H9 (cell line): ENCODE measurements at regions not wholly inside any gene's neighbourhood (a gene's known extent, or its start where the extent isn't known, plus 50 kb on each side); places are given as distances from the start of the nearest gene placed in this dataset.

Experiments used
- DNase-seq: peaks from one replicate; pipeline ENCODE4 v3.0.0-alpha.2; 2017
- H2AFZ ChIP-seq: one replicate; pipeline ENCODE4 v1.6.1; 2013; ENCODE audit warnings: mild to moderate bottlenecking, low read length, control low read depth, moderate library complexity
- H2AK5ac ChIP-seq: 2 replicates; pipeline ENCODE4 v1.6.1; 2013; ENCODE audit warnings: low read length, control low read depth, mixed read lengths; ENCODE audit not compliant: insufficient read length
- H2BK120ac ChIP-seq: one replicate; pipeline ENCODE4 v1.6.1; 2013; ENCODE audit warnings: low read depth, mild to moderate bottlenecking, low read length, control low read depth, inconsistent platforms; ENCODE audit not compliant: poor library complexity, severe bottlenecking
- H2BK12ac ChIP-seq: 2 replicates; pipeline ENCODE4 v1.6.1; 2013; ENCODE audit warnings: low read length, control low read depth, mixed read lengths, low read depth; ENCODE audit not compliant: insufficient read length
- H2BK15ac ChIP-seq: 2 replicates; pipeline ENCODE4 v1.6.1; 2013; ENCODE audit warnings: low read depth, low read length, control low read depth
- H2BK20ac ChIP-seq: one replicate; pipeline ENCODE4 v1.6.1; 2013; ENCODE audit warnings: low read depth, mild to moderate bottlenecking, low read length, control low read depth, inconsistent platforms; ENCODE audit not compliant: poor library complexity, severe bottlenecking
- H2BK5ac ChIP-seq: 2 replicates; pipeline ENCODE4 v1.6.1; 2013; ENCODE audit warnings: low read length, control low read depth, mixed read lengths; ENCODE audit not compliant: insufficient read length
- H3K14ac ChIP-seq: 2 replicates; pipeline ENCODE4 v1.6.1; 2013; ENCODE audit warnings: low read length, control low read depth; ENCODE audit not compliant: insufficient read depth
- H3K18ac ChIP-seq: 2 replicates; pipeline ENCODE4 v1.6.1; 2013; ENCODE audit warnings: low read depth, mild to moderate bottlenecking, mixed read lengths, low read length, control low read depth; ENCODE audit not compliant: insufficient read length
- H3K23ac ChIP-seq: 2 replicates; pipeline ENCODE4 v1.6.1; 2013; ENCODE audit warnings: low read length, control low read depth, mixed read lengths, low read depth; ENCODE audit not compliant: insufficient read length
- H3K23me2 ChIP-seq: 2 replicates; pipeline ENCODE4 v1.6.1; 2013; ENCODE audit warnings: low read depth, mild to moderate bottlenecking, mixed read lengths, low read length, control low read depth; ENCODE audit not compliant: insufficient read length, poor library complexity, severe bottlenecking
- H3K27ac ChIP-seq: 2 replicates; pipeline ENCODE4 v1.5.1; 2013; ENCODE audit warnings: low read length, control low read depth, mixed read lengths, low read depth; ENCODE audit not compliant: insufficient read length
- H3K27me3 ChIP-seq: 2 replicates; pipeline ENCODE4 v1.6.1; 2013; ENCODE audit warnings: low read length, control low read depth, inconsistent platforms; ENCODE audit not compliant: insufficient read depth
- H3K4ac ChIP-seq: 2 replicates; pipeline ENCODE4 v1.6.1; 2013; ENCODE audit warnings: low read depth, mild to moderate bottlenecking, control low read depth, inconsistent platforms, low read length, moderate library complexity
- H3K4me1 ChIP-seq: 2 replicates; pipeline ENCODE4 v1.6.1; 2013; ENCODE audit warnings: low read length, control low read depth, inconsistent platforms; ENCODE audit not compliant: insufficient read depth
- H3K4me2 ChIP-seq: 2 replicates; pipeline ENCODE4 v1.6.1; 2013; ENCODE audit warnings: low read length, control low read depth, mixed read lengths; ENCODE audit not compliant: insufficient read length, insufficient read depth
- H3K56ac ChIP-seq: 2 replicates; pipeline ENCODE4 v1.6.1; 2013; ENCODE audit warnings: low read depth, mild to moderate bottlenecking, mixed read lengths, low read length, control low read depth; ENCODE audit not compliant: insufficient read length
- H3K79me1 ChIP-seq: 2 replicates; pipeline ENCODE4 v1.6.1; 2013; ENCODE audit warnings: low read depth, mild to moderate bottlenecking, moderate library complexity, low read length, control low read depth, inconsistent platforms; ENCODE audit not compliant: insufficient read depth, poor library complexity, severe bottlenecking
- H3K79me2 ChIP-seq: 2 replicates; pipeline ENCODE4 v1.6.1; 2013; ENCODE audit warnings: low read length, control low read depth, inconsistent platforms; ENCODE audit not compliant: insufficient read depth
- H3K9ac ChIP-seq: 2 replicates; pipeline ENCODE4 v1.6.1; 2013; ENCODE audit warnings: low read length, control low read depth, mixed read lengths; ENCODE audit not compliant: insufficient read length; ENCODE audit errors: extremely low read depth
- H3K9me3 ChIP-seq: one replicate; pipeline ENCODE4 v1.6.1; 2013; ENCODE audit warnings: low read depth, low read length, inconsistent platforms; ENCODE audit not compliant: control insufficient read depth
- H3T11ph ChIP-seq: one replicate; pipeline ENCODE4 v1.6.1; 2013; ENCODE audit warnings: mild to moderate bottlenecking, low read length, control low read depth, inconsistent platforms
- H4K20me1 ChIP-seq: one replicate; pipeline ENCODE4 v1.6.1; 2013; ENCODE audit not compliant: control insufficient read depth, insufficient read length, insufficient read depth
- H4K5ac ChIP-seq: 2 replicates; pipeline ENCODE4 v1.6.1; 2013; ENCODE audit warnings: low read depth, mild to moderate bottlenecking, mixed read lengths, low read length, control low read depth; ENCODE audit not compliant: insufficient read length
- H4K8ac ChIP-seq: replicated peaks from 2 replicates; pipeline ENCODE4 v1.6.1; 2013; ENCODE audit warnings: low read length, control low read depth, mixed read lengths, low read depth; ENCODE audit not compliant: insufficient read length
- H4K91ac ChIP-seq: 2 replicates; pipeline ENCODE4 v1.6.1; 2013; ENCODE audit warnings: low read depth, mild to moderate bottlenecking, moderate library complexity, mixed read lengths, low read length, control low read depth; ENCODE audit not compliant: insufficient read length
- H3K27ac Mint-ChIP-seq, 3 experiments: 2 replicates in 2 of 3; 3 replicates in 1 of 3; pipeline ENCODE4 v1.8.0; 2020 to 2021; ENCODE audit warnings: mixed read lengths in 3 of 3, mild to moderate bottlenecking in 1 of 3, moderate library complexity in 1 of 3
- H3K27me3 Mint-ChIP-seq: 2 replicates; pipeline ENCODE4 v1.8.0; 2021; ENCODE audit warnings: low read depth, mild to moderate bottlenecking, moderate library complexity, mixed read lengths
- H3K36me3 Mint-ChIP-seq, 3 experiments: 2 replicates in 2 of 3; 3 replicates in 1 of 3; pipeline ENCODE4 v1.8.0; 2020 to 2021; ENCODE audit warnings: low read depth in 3 of 3, mixed read lengths in 3 of 3; ENCODE audit not compliant: insufficient read depth in 1 of 3
- H3K4me1 Mint-ChIP-seq, 2 experiments: 2 replicates each; pipeline ENCODE4 v1.8.0; 2020; ENCODE audit warnings: mixed read lengths in 2 of 2
- H3K4me3 Mint-ChIP-seq, 2 experiments: 2 replicates in 1 of 2; 3 replicates in 1 of 2; pipeline ENCODE4 v1.8.0; 2020 to 2021; ENCODE audit warnings: mild to moderate bottlenecking in 2 of 2, mixed read lengths in 2 of 2, moderate library complexity in 1 of 2
- H3K9me3 Mint-ChIP-seq, 2 experiments: 2 replicates in 1 of 2; 3 replicates in 1 of 2; pipeline ENCODE4 v1.8.0; 2020; ENCODE audit warnings: mild to moderate bottlenecking in 2 of 2, mixed read lengths in 2 of 2, moderate library complexity in 1 of 2
- WGBS: extraction: QIAGEN DNeasy Blood & Tissue Kit; methylation state at CpG from one replicate; pipeline ENCODE4 v1.1.7; 2013; ENCODE audit warnings: missing lambda C conversion rate, low lambda C conversion rate, mixed read lengths; ENCODE audit not compliant: insufficient read length; ENCODE audit errors: extremely low coverage; 5-methylcytosine and 5-hydroxymethylcytosine counted together
- TF ChIP-seq, protein P1 (sequence below): fragments of 200-600 bp; sonication (generic); conservative IDR thresholded peaks from 3 replicates; pipeline ENCODE4 v1.8.0; 2021; ENCODE audit warnings: antibody characterized with exemption, mild to moderate bottlenecking

DNA sequence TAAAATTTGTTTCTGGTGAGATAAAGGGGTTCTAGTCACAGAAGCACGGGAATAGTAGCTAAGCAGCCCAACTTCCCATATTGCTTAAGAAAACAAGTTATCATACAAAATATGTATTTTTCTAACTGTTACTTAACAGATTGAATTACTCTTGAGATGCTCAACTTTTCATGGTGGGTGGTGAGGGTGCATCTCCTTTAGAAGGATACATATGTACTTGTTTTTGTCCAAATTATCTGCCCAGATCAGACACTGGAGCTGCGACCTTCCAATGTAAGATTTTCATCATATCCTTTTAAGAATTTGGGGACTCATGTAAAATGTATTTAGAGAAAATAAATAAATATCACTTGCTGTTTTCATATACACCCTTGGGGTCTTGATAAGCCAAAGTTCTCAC is 252.2 kb upstream of the SOX2 start:
- H3K14ac ChIP-seq: no peak overlapping the region
- H3K4me1 ChIP-seq: no peaks in the 10 kb centered on the region; the same call in 1 of the 2 replicates
- no peak overlapping the region for H3K18ac ChIP-seq
- H4K20me1 ChIP-seq: no peaks in the 10 kb centered on the region
- WGBS: no CpG with 5 or more reads among the region's 2 CpGs
- peaks cover 27 to 29% of the 10 kb centered on the region in 2 experiments for H3K4me1 Mint-ChIP-seq
- no peaks in the 10 kb centered on the region for H3K27me3 Mint-ChIP-seq
- no peak overlapping the region for H4K91ac ChIP-seq
- H2AK5ac ChIP-seq: no peak overlapping the region
- no peaks in the 10 kb centered on the region for H3K79me2 ChIP-seq
- no peak overlapping the region for H2BK5ac ChIP-seq
- no peaks in the 10 kb centered on the region for H3K36me3 Mint-ChIP-seq
- H3K27me3 ChIP-seq: no peaks in the 10 kb centered on the region
- H2BK12ac ChIP-seq: no peak overlapping the region
- H3K4ac ChIP-seq: no peak overlapping the region
- no peak overlapping the region for H3K4me3 Mint-ChIP-seq
- no peak overlapping the region for H3K23ac ChIP-seq
- no peak overlapping the region for H3K56ac ChIP-seq
- H2BK20ac ChIP-seq: no peak overlapping the region
- H4K8ac ChIP-seq: no peak overlapping the region
- H4K5ac ChIP-seq: no peak overlapping the region
- no peak overlapping the region for H2BK120ac ChIP-seq
- H3K9me3 Mint-ChIP-seq: no peaks in the 10 kb centered on the region
- H3K9me3 ChIP-seq: no peaks in the 10 kb centered on the region
- no peaks in the 10 kb centered on the region for H3K23me2 ChIP-seq
- DNase-seq: no peak
- H3K4me2 ChIP-seq: no peak overlapping the region
- H3K27ac Mint-ChIP-seq: no peak overlapping the region
- no peak overlapping the region for H3K27ac ChIP-seq
- no peak overlapping the region for H2AFZ ChIP-seq
- TF ChIP-seq, protein P1, sequence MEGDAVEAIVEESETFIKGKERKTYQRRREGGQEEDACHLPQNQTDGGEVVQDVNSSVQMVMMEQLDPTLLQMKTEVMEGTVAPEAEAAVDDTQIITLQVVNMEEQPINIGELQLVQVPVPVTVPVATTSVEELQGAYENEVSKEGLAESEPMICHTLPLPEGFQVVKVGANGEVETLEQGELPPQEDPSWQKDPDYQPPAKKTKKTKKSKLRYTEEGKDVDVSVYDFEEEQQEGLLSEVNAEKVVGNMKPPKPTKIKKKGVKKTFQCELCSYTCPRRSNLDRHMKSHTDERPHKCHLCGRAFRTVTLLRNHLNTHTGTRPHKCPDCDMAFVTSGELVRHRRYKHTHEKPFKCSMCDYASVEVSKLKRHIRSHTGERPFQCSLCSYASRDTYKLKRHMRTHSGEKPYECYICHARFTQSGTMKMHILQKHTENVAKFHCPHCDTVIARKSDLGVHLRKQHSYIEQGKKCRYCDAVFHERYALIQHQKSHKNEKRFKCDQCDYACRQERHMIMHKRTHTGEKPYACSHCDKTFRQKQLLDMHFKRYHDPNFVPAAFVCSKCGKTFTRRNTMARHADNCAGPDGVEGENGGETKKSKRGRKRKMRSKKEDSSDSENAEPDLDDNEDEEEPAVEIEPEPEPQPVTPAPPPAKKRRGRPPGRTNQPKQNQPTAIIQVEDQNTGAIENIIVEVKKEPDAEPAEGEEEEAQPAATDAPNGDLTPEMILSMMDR: no peak
- H3T11ph ChIP-seq: no peak overlapping the region
- H2BK15ac ChIP-seq: no peak overlapping the region
- no peaks in the 10 kb centered on the region for H3K79me1 ChIP-seq
- H3K9ac ChIP-seq: no peak overlapping the region
